ENCODE measurements at regions not wholly inside any gene's neighbourhood (a gene's known extent, or its start where the extent isn't known, plus 50 kb on each side); places are given as distances from the start of the nearest gene placed in this dataset.

DNA sequence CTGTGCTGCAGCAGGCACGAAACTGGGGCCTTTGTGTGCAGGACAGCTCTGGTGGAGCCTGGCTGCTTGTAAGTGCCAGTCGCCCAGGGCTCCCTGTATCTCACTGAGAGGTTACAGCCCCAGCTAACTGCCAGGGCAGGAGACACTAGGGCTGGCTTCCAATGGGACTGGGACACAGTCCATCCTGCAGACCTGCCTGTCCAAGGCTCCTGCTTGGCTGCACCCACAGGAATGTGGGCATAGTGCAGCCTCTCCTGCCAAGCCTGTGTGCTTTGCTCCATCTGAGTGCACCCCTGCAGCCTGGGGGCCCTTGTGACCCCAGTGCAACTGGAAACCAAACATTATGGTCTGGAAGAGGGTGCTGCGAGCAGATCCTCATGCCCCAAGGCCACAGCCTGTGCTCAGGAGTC is 144.0 kb downstream of the ADAM29 start:
- no peak for TF ChIP-seq POLR2A (IDR thresholded peaks at IDR 0.05)
- no peak for TF ChIP-seq CTCF (IDR thresholded peaks at IDR 0.05 in 4 of 5, conservative IDR thresholded peaks at IDR 0.05 in 1 of 5)

Measured in gastrocnemius medialis (tissue), 4 donors.